ENCODE measurements at regions not wholly inside any gene's neighbourhood (a gene's known extent, or its start where the extent isn't known, plus 50 kb on each side); places are given as distances from the start of the nearest gene placed in this dataset.
"Not testable (repeated sequence)": the region's sequence is repeated elsewhere in the genome, so short reads cannot be mapped to it uniquely, and the experiment has no call there.

GRCh38 chr10:106038246-106038645, 1126.3 kb downstream of the SORCS1 start:
- no peak for DNase-seq

- no peak for DNase-seq
Measured at GRCh38 chr10:106033065-106033464, 1131.4 kb downstream of the SORCS1 start.

- no peak for DNase-seq
Measured at GRCh38 chr10:106032450-106033002, 1132.0 kb downstream of the SORCS1 start.

- no peak for DNase-seq
Measured at GRCh38 chr10:106027240-106027639, 1137.3 kb downstream of the SORCS1 start.

GRCh38 chr10:106025208-106025811, 1139.2 kb downstream of the SORCS1 start:
- DNase-seq = no peak

GRCh38 chr10:106023329-106023728, 1141.2 kb downstream of the SORCS1 start:
- no peak for DNase-seq

GRCh38 chr10:106019559-106019958, 1144.9 kb downstream of the SORCS1 start:
- DNase-seq = not testable (repeated sequence)

- DNase-seq = not testable (repeated sequence)
Measured at GRCh38 chr10:106015369-106016199, 1148.9 kb downstream of the SORCS1 start.

GRCh38 chr10:106011250-106011649, 1153.3 kb downstream of the SORCS1 start:
- DNase-seq = no peak

GRCh38 chr10:106000721-106001120, 1163.8 kb downstream of the SORCS1 start:
- no peak for DNase-seq

GRCh38 chr10:105993609-105994008, 1170.9 kb downstream of the SORCS1 start:
- DNase-seq = no peak

- no peak for DNase-seq
Measured at GRCh38 chr10:105992928-105993327, 1171.6 kb downstream of the SORCS1 start.

- no peak for DNase-seq
Measured at GRCh38 chr10:105990529-105990928, 1174.0 kb downstream of the SORCS1 start.

- DNase-seq = no peak
Measured at GRCh38 chr10:105989995-105990394, 1174.5 kb downstream of the SORCS1 start.

- DNase-seq = no peak
Measured at GRCh38 chr10:105988848-105989247, 1175.7 kb downstream of the SORCS1 start.

GRCh38 chr10:105986912-105987635, 1177.4 kb downstream of the SORCS1 start:
- no peak for DNase-seq

GRCh38 chr10:105986486-105986885, 1178.0 kb downstream of the SORCS1 start:
- DNase-seq = no peak

GRCh38 chr10:105982735-105983134, 1181.8 kb downstream of the SORCS1 start:
- DNase-seq = no peak

- DNase-seq = no peak
Measured at GRCh38 chr10:105981679-105982078, 1182.8 kb downstream of the SORCS1 start.

GRCh38 chr10:105974803-105975456, 1189.6 kb downstream of the SORCS1 start:
- peak; percentile 33 for DNase-seq

- no peak for DNase-seq
Measured at GRCh38 chr10:105973902-105974301, 1190.6 kb downstream of the SORCS1 start.

GRCh38 chr10:105973360-105973759, 1191.1 kb downstream of the SORCS1 start:
- no peak for DNase-seq

GRCh38 chr10:105971460-105971859, 1193.0 kb downstream of the SORCS1 start:
- no peak for DNase-seq
